ENCODE measurements at regions not wholly inside any gene's neighbourhood (a gene's known extent, or its start where the extent isn't known, plus 50 kb on each side); places are given as distances from the start of the nearest gene placed in this dataset.

GRCh38 chr7:120005720-120006119 lies 267.3 kb upstream of the KCND2 start:
- TF ChIP-seq CTCF (conservative IDR thresholded peaks at IDR 0.05; ENCODE audit: low read depth in 2 of 2) (no peak), CREB1 (CRISPR knock-in tag; IDR thresholded peaks at IDR 0.05; ENCODE audit: low read depth) (no peak), ZNF462 (CRISPR knock-in tag; IDR thresholded peaks at IDR 0.05) (no peak), ZNF114 (CRISPR knock-in tag; IDR thresholded peaks at IDR 0.05) (no peak), EZH2 (IDR thresholded peaks at IDR 0.05; ENCODE audit: low read depth, unreplicated experiment) (no peak), REST (IDR thresholded peaks at IDR 0.05; ENCODE audit: unreplicated experiment) (no peak), POLR2AphosphoS5 (IDR thresholded peaks at IDR 0.05; ENCODE audit: low read depth) (no peak), EZH2phosphoT487 (IDR thresholded peaks at IDR 0.05; ENCODE audit: unreplicated experiment) (no peak), JUNB (IDR thresholded peaks at IDR 0.05; ENCODE audit: unreplicated experiment) (no peak)

Measured in GM23338 (cell line).